ENCODE measurements at regions not wholly inside any gene's neighbourhood (a gene's known extent, or its start where the extent isn't known, plus 50 kb on each side); places are given as distances from the start of the nearest gene placed in this dataset.
A peak's percentile ranks its signal among the peaks of the same experiment; 100 is the strongest.

GRCh38 chr7:10128748-10129147 lies 844.9 kb upstream of the PHF14 start:
- Histone ChIP-seq H3K4me2 (ENCODE audit: low read length) (no peak overlapping the region), H3K9me3 (ENCODE audit: insufficient read depth, low read depth, low read length) (no peaks in the 10 kb centered on the region), H2AFZ (ENCODE audit: low read depth, low read length) (no peak overlapping the region), H3K9ac (ENCODE audit: low read length) (no peak overlapping the region), H3K27me3 (ENCODE audit: insufficient read depth, low read length) (no peaks in the 10 kb centered on the region), H3K27ac (ENCODE audit: low read depth, low read length) (no peak overlapping the region), H4K20me1 (ENCODE audit: insufficient read depth, low read length) (no peaks in the 10 kb centered on the region), H3K36me3 (ENCODE audit: insufficient read depth, low read length) (no peaks in the 10 kb centered on the region), H3K79me2 (ENCODE audit: insufficient read depth, low read length) (no peaks in the 10 kb centered on the region), H3K4me1 (ENCODE audit: insufficient read depth, low read length) (no peaks in the 10 kb centered on the region), H3K4me3 (ENCODE audit: insufficient read depth, low read depth, low read length) (no peak overlapping the region)
- Mint-ChIP-seq H3K4me1 (ENCODE audit: low read depth, unreplicated experiment) (no peaks in the 10 kb centered on the region), H3K27me3 (ENCODE audit: low read depth, unreplicated experiment) (no peaks in the 10 kb centered on the region), H3K9me3 (ENCODE audit: unreplicated experiment) (no peaks in the 10 kb centered on the region), H3K27ac (ENCODE audit: unreplicated experiment) (no peak overlapping the region), H3K4me3 (ENCODE audit: unreplicated experiment) (no peak overlapping the region), H3K36me3 (ENCODE audit: low read depth, unreplicated experiment) (no peaks in the 10 kb centered on the region)
- no peak for FAIRE-seq
- TF ChIP-seq CTCF (IDR thresholded peaks at IDR 0.05; ENCODE audit: insufficient read depth, low read depth, low read length) = peak; percentile 15
- TF ChIP-seq EZH2 (IDR thresholded peaks at IDR 0.05; ENCODE audit: insufficient read depth, low read length) = no peak
- DNase-seq (ENCODE audit: low read depth) = no peak

DNA sequence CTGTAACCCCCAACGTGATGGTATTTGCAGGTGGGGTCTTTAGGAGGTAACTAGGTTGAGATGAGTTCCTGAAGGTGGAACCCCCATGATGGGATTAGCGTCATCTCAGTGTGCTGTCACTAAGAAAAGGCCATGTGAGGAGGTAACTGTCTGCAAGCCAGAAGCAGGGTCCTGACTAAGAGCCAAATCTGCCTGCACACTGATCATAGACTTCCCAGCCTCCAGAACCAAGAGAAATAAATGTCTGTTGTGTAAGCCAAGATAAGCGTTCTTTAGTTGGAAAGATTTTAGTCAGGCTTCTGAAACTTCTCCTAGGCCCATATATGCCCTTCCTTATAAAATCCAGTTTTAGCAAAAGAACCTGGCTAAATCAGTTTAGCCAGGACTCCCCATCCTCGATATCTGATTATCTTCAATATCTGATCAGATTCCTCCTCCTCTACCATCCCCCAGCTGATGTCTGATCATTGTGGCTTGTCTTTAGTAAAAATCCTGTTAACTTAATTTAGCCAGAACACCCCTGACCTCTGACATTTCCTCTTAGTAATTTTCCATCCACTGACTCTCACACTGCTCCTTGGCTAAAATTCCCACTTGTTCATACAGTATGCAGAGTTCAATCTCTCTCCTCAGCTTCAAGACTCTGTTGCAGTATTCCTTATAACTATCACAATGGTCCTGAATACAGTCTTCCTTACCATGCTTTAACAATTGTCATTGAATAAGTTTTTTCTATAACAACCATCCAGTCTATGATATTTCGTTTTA lies 835.4 kb upstream of the PHF14 start:
- Histone ChIP-seq H3K4me3 (ENCODE audit: insufficient read depth, low read depth, low read length) (no peak overlapping the region), H3K79me2 (ENCODE audit: insufficient read depth, low read length) (no peaks in the 10 kb centered on the region), H3K4me2 (ENCODE audit: low read length) (no peak overlapping the region), H3K27ac (ENCODE audit: low read depth, low read length) (no peak overlapping the region), H2AFZ (ENCODE audit: low read depth, low read length) (no peak overlapping the region), H3K36me3 (ENCODE audit: insufficient read depth, low read length) (no peaks in the 10 kb centered on the region), H3K9ac (ENCODE audit: low read length) (no peak overlapping the region), H4K20me1 (ENCODE audit: insufficient read depth, low read length) (no peaks in the 10 kb centered on the region), H3K4me1 (ENCODE audit: insufficient read depth, low read length) (no peaks in the 10 kb centered on the region), H3K27me3 (ENCODE audit: insufficient read depth, low read length) (no peaks in the 10 kb centered on the region), H3K9me3 (ENCODE audit: insufficient read depth, low read depth, low read length) (no peaks in the 10 kb centered on the region)
- no peak for TF ChIP-seq CTCF (IDR thresholded peaks at IDR 0.05; ENCODE audit: insufficient read depth, low read depth, low read length)
- TF ChIP-seq EZH2 (IDR thresholded peaks at IDR 0.05; ENCODE audit: insufficient read depth, low read length) = no peak
- FAIRE-seq = no peak
- Mint-ChIP-seq H3K4me1 (ENCODE audit: low read depth, unreplicated experiment) (peaks cover 5% of the 10 kb centered on the region), H3K27ac (ENCODE audit: unreplicated experiment) (no peak overlapping the region), H3K9me3 (ENCODE audit: unreplicated experiment) (no peaks in the 10 kb centered on the region), H3K27me3 (ENCODE audit: low read depth, unreplicated experiment) (no peaks in the 10 kb centered on the region), H3K4me3 (ENCODE audit: unreplicated experiment) (no peak overlapping the region), H3K36me3 (ENCODE audit: low read depth, unreplicated experiment) (no peaks in the 10 kb centered on the region)
- DNase-seq (ENCODE audit: low read depth) = no peak

GRCh38 chr7:10146271-10146670 lies 827.4 kb upstream of the PHF14 start:
- Histone ChIP-seq H3K4me2 (ENCODE audit: low read length) (no peak overlapping the region), H3K9me3 (ENCODE audit: insufficient read depth, low read depth, low read length) (no peaks in the 10 kb centered on the region), H3K4me1 (ENCODE audit: insufficient read depth, low read length) (no peaks in the 10 kb centered on the region), H3K36me3 (ENCODE audit: insufficient read depth, low read length) (no peaks in the 10 kb centered on the region), H4K20me1 (ENCODE audit: insufficient read depth, low read length) (no peaks in the 10 kb centered on the region), H3K79me2 (ENCODE audit: insufficient read depth, low read length) (no peaks in the 10 kb centered on the region), H3K27ac (ENCODE audit: low read depth, low read length) (no peak overlapping the region), H3K27me3 (ENCODE audit: insufficient read depth, low read length) (no peaks in the 10 kb centered on the region), H3K9ac (ENCODE audit: low read length) (no peak overlapping the region), H2AFZ (ENCODE audit: low read depth, low read length) (no peak overlapping the region), H3K4me3 (ENCODE audit: insufficient read depth, low read depth, low read length) (no peak overlapping the region)
- Mint-ChIP-seq H3K27ac (ENCODE audit: unreplicated experiment) (no peak overlapping the region), H3K9me3 (ENCODE audit: unreplicated experiment) (no peaks in the 10 kb centered on the region), H3K4me1 (ENCODE audit: low read depth, unreplicated experiment) (no peaks in the 10 kb centered on the region), H3K27me3 (ENCODE audit: low read depth, unreplicated experiment) (no peaks in the 10 kb centered on the region), H3K36me3 (ENCODE audit: low read depth, unreplicated experiment) (no peaks in the 10 kb centered on the region), H3K4me3 (ENCODE audit: unreplicated experiment) (no peak overlapping the region)
- TF ChIP-seq CTCF (IDR thresholded peaks at IDR 0.05; ENCODE audit: insufficient read depth, low read depth, low read length) (no peak), EZH2 (IDR thresholded peaks at IDR 0.05; ENCODE audit: insufficient read depth, low read length) (no peak)
- FAIRE-seq (no peak), DNase-seq (ENCODE audit: low read depth) (no peak)

Measured in astrocyte (in vitro differentiated cells and primary cell).